ENCODE measurements at regions not wholly inside any gene's neighbourhood (a gene's known extent, or its start where the extent isn't known, plus 50 kb on each side); places are given as distances from the start of the nearest gene placed in this dataset.

DNA sequence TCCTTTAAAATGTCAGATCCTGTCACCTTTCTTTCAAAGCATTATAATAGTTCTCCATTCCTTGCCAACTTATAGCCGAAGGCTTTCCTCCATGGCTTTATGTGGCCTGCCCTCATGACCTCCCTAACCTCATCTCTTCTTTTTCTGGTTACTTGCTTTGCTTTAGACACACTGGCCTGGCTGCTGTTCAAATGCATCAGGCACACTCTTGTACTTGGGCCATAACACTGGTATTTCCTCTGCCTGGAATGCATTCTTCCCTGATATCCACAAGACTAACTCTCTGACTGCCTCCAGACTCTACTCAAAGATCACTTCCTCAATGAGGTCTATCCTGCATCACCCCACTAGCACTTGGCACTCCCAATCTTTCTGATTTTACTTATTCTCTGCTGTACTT is 710.3 kb downstream of the KCNA4 start:
- no peaks in the 10 kb centered on the region for H3K36me3 ChIP-seq (ENCODE audit: insufficient read depth, insufficient read length, low read length)
- H3K4me1 ChIP-seq (ENCODE audit: insufficient read depth, insufficient read length), result no peaks in the 10 kb centered on the region
- TF ChIP-seq ZNF274 (IDR thresholded peaks at IDR 0.05; ENCODE audit: low read depth, low read length) (no peak), SUZ12 (IDR thresholded peaks at IDR 0.05; ENCODE audit: extremely low read depth, insufficient read depth, insufficient read length) (no peak), YY1 (IDR thresholded peaks at IDR 0.05; ENCODE audit: insufficient read depth, insufficient read length) (no peak)
- no peak for DNase-seq (ENCODE audit: low read depth, low spot score)
- no peak overlapping the region for H3K4me3 ChIP-seq (ENCODE audit: insufficient read length, low read depth)
- H3K9me3 ChIP-seq (ENCODE audit: insufficient read depth, low read length), result no peaks in the 10 kb centered on the region
- no peak overlapping the region for H3K9ac ChIP-seq (ENCODE audit: insufficient read length, low read depth)
- no peaks in the 10 kb centered on the region for H3K27me3 ChIP-seq (ENCODE audit: insufficient read depth, insufficient read length)

- H3K4me3 ChIP-seq (ENCODE audit: insufficient read length, low read depth), result no peak overlapping the region
- H3K9me3 ChIP-seq (ENCODE audit: insufficient read depth, low read length), result no peaks in the 10 kb centered on the region
- TF ChIP-seq YY1 (IDR thresholded peaks at IDR 0.05; ENCODE audit: insufficient read depth, insufficient read length) (no peak), ZNF274 (IDR thresholded peaks at IDR 0.05; ENCODE audit: low read depth, low read length) (no peak), SUZ12 (IDR thresholded peaks at IDR 0.05; ENCODE audit: extremely low read depth, insufficient read depth, insufficient read length) (no peak)
- DNase-seq (ENCODE audit: low read depth, low spot score), result no peak
- no peaks in the 10 kb centered on the region for H3K27me3 ChIP-seq (ENCODE audit: insufficient read depth, insufficient read length)
- no peaks in the 10 kb centered on the region for H3K4me1 ChIP-seq (ENCODE audit: insufficient read depth, insufficient read length)
- no peak overlapping the region for H3K9ac ChIP-seq (ENCODE audit: insufficient read length, low read depth)
- no peaks in the 10 kb centered on the region for H3K36me3 ChIP-seq (ENCODE audit: insufficient read depth, insufficient read length, low read length)
Observed at GRCh38 chr11:29305456-29306232, 711.2 kb downstream of the KCNA4 start.

DNA sequence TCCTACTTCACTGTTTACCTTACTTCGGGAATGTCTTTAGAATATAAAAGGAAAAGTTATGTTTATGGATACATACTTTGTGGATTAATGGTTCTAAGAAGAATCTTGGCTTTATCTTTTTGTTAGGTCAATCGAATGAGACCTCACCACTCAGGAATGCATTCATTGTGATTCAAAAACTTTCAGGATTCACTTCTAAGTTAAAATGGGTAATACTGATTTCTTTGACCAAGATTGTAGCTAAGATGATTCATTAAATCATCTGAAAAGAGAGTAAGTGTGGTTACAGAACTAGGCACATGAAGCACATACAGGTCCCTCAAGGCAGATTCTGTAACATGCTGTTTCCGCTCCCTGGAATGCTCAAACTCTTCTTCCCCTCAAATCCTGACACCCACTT is 716.4 kb downstream of the KCNA4 start:
- TF ChIP-seq ZNF274 (IDR thresholded peaks at IDR 0.05; ENCODE audit: low read depth, low read length) (no peak), SUZ12 (IDR thresholded peaks at IDR 0.05; ENCODE audit: extremely low read depth, insufficient read depth, insufficient read length) (no peak)

GRCh38 chr11:29296680-29297079 is 720.1 kb downstream of the KCNA4 start:
- Histone ChIP-seq H3K4me1 (ENCODE audit: insufficient read depth, insufficient read length) (no peaks in the 10 kb centered on the region), H3K36me3 (ENCODE audit: insufficient read depth, insufficient read length, low read length) (no peaks in the 10 kb centered on the region), H3K27me3 (ENCODE audit: insufficient read depth, insufficient read length) (no peaks in the 10 kb centered on the region), H3K9ac (ENCODE audit: insufficient read length, low read depth) (no peak overlapping the region), H3K9me3 (ENCODE audit: insufficient read depth, low read length) (no peaks in the 10 kb centered on the region), H3K4me3 (ENCODE audit: insufficient read length, low read depth) (no peak overlapping the region)
- TF ChIP-seq ZNF274 (IDR thresholded peaks at IDR 0.05; ENCODE audit: low read depth, low read length), result no peak
- no peak for TF ChIP-seq SUZ12 (IDR thresholded peaks at IDR 0.05; ENCODE audit: extremely low read depth, insufficient read depth, insufficient read length)
- TF ChIP-seq YY1 (IDR thresholded peaks at IDR 0.05; ENCODE audit: insufficient read depth, insufficient read length), result no peak
- no peak for DNase-seq (ENCODE audit: low read depth, low spot score)

More for the DNA sequence above, 716.4 kb downstream of the KCNA4 start:
- no peaks in the 10 kb centered on the region for H3K4me1 ChIP-seq (ENCODE audit: insufficient read depth, insufficient read length)
- H3K9me3 ChIP-seq (ENCODE audit: insufficient read depth, low read length), result no peaks in the 10 kb centered on the region
- no peak for DNase-seq (ENCODE audit: low read depth, low spot score)
- no peaks in the 10 kb centered on the region for H3K36me3 ChIP-seq (ENCODE audit: insufficient read depth, insufficient read length, low read length)
- no peak overlapping the region for H3K9ac ChIP-seq (ENCODE audit: insufficient read length, low read depth)
- no peak overlapping the region for H3K4me3 ChIP-seq (ENCODE audit: insufficient read length, low read depth)
- no peaks in the 10 kb centered on the region for H3K27me3 ChIP-seq (ENCODE audit: insufficient read depth, insufficient read length)

DNA sequence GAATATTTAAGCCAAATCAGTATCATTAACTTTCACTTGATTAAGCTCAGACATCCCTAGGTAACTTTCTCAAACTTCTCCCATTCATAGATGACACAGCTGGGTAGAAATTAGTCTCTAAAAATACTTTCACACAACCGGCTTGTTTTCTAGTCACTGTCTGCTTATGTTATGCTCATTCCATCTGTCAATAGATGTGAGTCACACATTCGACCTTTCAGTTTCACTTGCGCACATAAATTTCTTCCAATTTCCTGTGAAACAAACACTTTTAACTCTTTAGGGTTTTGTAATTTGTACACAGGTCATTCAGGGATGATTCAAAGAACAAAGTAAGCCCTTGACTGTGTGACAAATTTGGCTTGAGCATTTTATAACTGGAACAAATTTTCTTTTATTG is 723.0 kb downstream of the KCNA4 start:
- no peaks in the 10 kb centered on the region for H3K36me3 ChIP-seq (ENCODE audit: insufficient read depth, insufficient read length, low read length)
- no peaks in the 10 kb centered on the region for H3K9me3 ChIP-seq (ENCODE audit: insufficient read depth, low read length)
- H3K4me3 ChIP-seq (ENCODE audit: insufficient read length, low read depth), result no peak overlapping the region
- DNase-seq (ENCODE audit: low read depth, low spot score), result no peak
- no peak overlapping the region for H3K9ac ChIP-seq (ENCODE audit: insufficient read length, low read depth)
- no peak for TF ChIP-seq ZNF274 (IDR thresholded peaks at IDR 0.05; ENCODE audit: low read depth, low read length)
- no peak for TF ChIP-seq SUZ12 (IDR thresholded peaks at IDR 0.05; ENCODE audit: extremely low read depth, insufficient read depth, insufficient read length)
- no peak for TF ChIP-seq YY1 (IDR thresholded peaks at IDR 0.05; ENCODE audit: insufficient read depth, insufficient read length)
- H3K4me1 ChIP-seq (ENCODE audit: insufficient read depth, insufficient read length), result no peaks in the 10 kb centered on the region
- H3K27me3 ChIP-seq (ENCODE audit: insufficient read depth, insufficient read length), result no peaks in the 10 kb centered on the region

DNA sequence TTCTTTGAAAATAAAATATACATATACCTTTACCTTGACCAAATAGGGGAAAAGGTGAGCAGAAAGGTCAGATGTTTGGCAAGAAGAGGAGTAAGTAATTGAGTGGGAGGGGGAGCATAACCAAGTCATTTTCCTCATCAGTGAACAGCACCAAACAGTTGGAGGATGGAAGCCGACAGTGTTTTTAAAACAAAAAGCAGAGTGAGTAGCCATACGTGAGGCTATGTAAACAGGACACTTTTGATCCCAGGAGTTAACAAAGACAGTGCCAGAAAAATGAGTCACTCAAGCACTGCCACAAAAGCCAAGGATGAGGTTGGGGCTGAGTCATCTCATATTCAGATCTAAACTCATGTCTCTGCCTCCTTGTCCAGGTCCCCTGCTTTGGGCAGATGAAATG is 734.7 kb downstream of the KCNA4 start:
- no peaks in the 10 kb centered on the region for H3K27me3 ChIP-seq (ENCODE audit: insufficient read depth, insufficient read length)
- H3K4me3 ChIP-seq (ENCODE audit: insufficient read length, low read depth), result no peak overlapping the region

DNA sequence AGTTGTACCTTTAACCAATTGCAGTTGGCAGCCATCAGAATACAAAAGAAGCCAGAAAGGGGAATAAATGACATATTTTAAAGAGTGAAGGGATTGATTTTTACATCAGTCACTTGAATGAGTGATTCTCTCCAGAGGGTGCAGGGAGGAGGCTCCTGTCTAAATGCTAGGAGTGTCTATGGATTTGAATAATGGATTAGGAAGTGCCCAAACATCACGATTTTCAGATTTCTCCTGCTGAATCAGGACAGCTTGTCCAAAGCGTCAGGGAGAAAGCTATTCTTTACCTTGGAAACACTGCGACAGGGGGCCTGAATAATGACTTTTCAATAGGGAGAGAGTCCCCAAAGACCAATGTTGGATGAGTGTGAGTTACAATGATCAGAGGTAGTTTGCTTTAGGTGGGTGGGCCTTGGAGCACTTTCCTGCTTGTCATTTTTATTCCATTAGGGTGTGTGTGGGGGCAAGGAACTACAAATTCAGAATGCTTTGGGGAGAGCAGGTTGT is 735.5 kb downstream of the KCNA4 start:
- Histone ChIP-seq H3K9me3 (ENCODE audit: insufficient read depth, low read length) (no peaks in the 10 kb centered on the region), H3K27me3 (ENCODE audit: insufficient read depth, insufficient read length) (no peaks in the 10 kb centered on the region), H3K4me3 (ENCODE audit: insufficient read length, low read depth) (no peak overlapping the region), H3K36me3 (ENCODE audit: insufficient read depth, insufficient read length, low read length) (no peaks in the 10 kb centered on the region), H3K4me1 (ENCODE audit: insufficient read depth, insufficient read length) (no peaks in the 10 kb centered on the region), H3K9ac (ENCODE audit: insufficient read length, low read depth) (no peak overlapping the region)
- no peak for TF ChIP-seq YY1 (IDR thresholded peaks at IDR 0.05; ENCODE audit: insufficient read depth, insufficient read length)
- TF ChIP-seq SUZ12 (IDR thresholded peaks at IDR 0.05; ENCODE audit: extremely low read depth, insufficient read depth, insufficient read length), result no peak
- TF ChIP-seq ZNF274 (IDR thresholded peaks at IDR 0.05; ENCODE audit: low read depth, low read length), result no peak
- DNase-seq (ENCODE audit: low read depth, low spot score), result no peak

More for the DNA sequence above, 734.7 kb downstream of the KCNA4 start:
- DNase-seq (ENCODE audit: low read depth, low spot score), result no peak
- TF ChIP-seq YY1 (IDR thresholded peaks at IDR 0.05; ENCODE audit: insufficient read depth, insufficient read length) (no peak), ZNF274 (IDR thresholded peaks at IDR 0.05; ENCODE audit: low read depth, low read length) (no peak), SUZ12 (IDR thresholded peaks at IDR 0.05; ENCODE audit: extremely low read depth, insufficient read depth, insufficient read length) (no peak)
- no peaks in the 10 kb centered on the region for H3K4me1 ChIP-seq (ENCODE audit: insufficient read depth, insufficient read length)
- H3K9me3 ChIP-seq (ENCODE audit: insufficient read depth, low read length), result no peaks in the 10 kb centered on the region
- no peaks in the 10 kb centered on the region for H3K36me3 ChIP-seq (ENCODE audit: insufficient read depth, insufficient read length, low read length)
- no peak overlapping the region for H3K9ac ChIP-seq (ENCODE audit: insufficient read length, low read depth)

All from NT2/D1 (cell line).